ENCODE measurements at regions not wholly inside any gene's neighbourhood (a gene's known extent, or its start where the extent isn't known, plus 50 kb on each side); places are given as distances from the start of the nearest gene placed in this dataset.

- peak; percentile 48 for DNase-seq (ENCODE audit: low spot score)
- Mint-ChIP-seq H3K27ac (peak overlapping the region; percentile 9), H3K9me3 (peaks cover 5% of the 10 kb centered on the region), H3K4me3 (no peak overlapping the region), H3K4me1 (peaks cover 33% of the 10 kb centered on the region), H3K36me3 (peaks cover 2% of the 10 kb centered on the region), H3K27me3 (ENCODE audit: insufficient read depth, low read depth) (peaks cover 9% of the 10 kb centered on the region)
- no peaks in the 10 kb centered on the region for H4K20me1 ChIP-seq (ENCODE audit: low read depth)
- H3K79me2 ChIP-seq (ENCODE audit: low read depth): no peaks in the 10 kb centered on the region
- H3K4me3 ChIP-seq: peak overlapping the region; percentile 38
- H3K9me3 ChIP-seq (ENCODE audit: low read depth): no peaks in the 10 kb centered on the region
- TF ChIP-seq EZH2phosphoT487 (IDR thresholded peaks at IDR 0.05) (no peak), CTCF (IDR thresholded peaks at IDR 0.05) (no peak)
- H3K27me3 ChIP-seq: no peaks in the 10 kb centered on the region
- H3F3A ChIP-seq (ENCODE audit: low read depth): peaks cover 50% of the 10 kb centered on the region
- peaks cover 51% of the 10 kb centered on the region for H3K4me1 ChIP-seq
- H3K27ac ChIP-seq: peak overlapping the region; percentile 91
- no peaks in the 10 kb centered on the region for H3K36me3 ChIP-seq
- H3K4me2 ChIP-seq: peak overlapping the region; percentile 78
- no peak overlapping the region for H3K9ac ChIP-seq
- peak overlapping the region; percentile 36 for H2AFZ ChIP-seq (replicated peaks)
Observed at GRCh38 chr5:17400724-17401469, 97.1 kb upstream of the TAF11L2 start.

GRCh38 chr5:17401470-17402288 is 96.4 kb upstream of the TAF11L2 start:
- H3K79me2 ChIP-seq (ENCODE audit: low read depth): no peaks in the 10 kb centered on the region
- H3K27ac ChIP-seq: peak overlapping the region; percentile 91
- peak overlapping the region; percentile 9 for H3K27ac Mint-ChIP-seq
- no peaks in the 10 kb centered on the region for H3K36me3 Mint-ChIP-seq
- no peaks in the 10 kb centered on the region for H3K27me3 ChIP-seq
- H3K4me2 ChIP-seq: peak overlapping the region; percentile 78
- H3K9me3 ChIP-seq (ENCODE audit: low read depth): no peaks in the 10 kb centered on the region
- no peak overlapping the region for H3K9ac ChIP-seq
- TF ChIP-seq EZH2phosphoT487 (IDR thresholded peaks at IDR 0.05) (no peak), CTCF (IDR thresholded peaks at IDR 0.05) (no peak), EZH2 (IDR thresholded peaks at IDR 0.05) (no peak)
- H3F3A ChIP-seq (ENCODE audit: low read depth): peaks cover 50% of the 10 kb centered on the region
- H3K4me1 ChIP-seq: peaks cover 51% of the 10 kb centered on the region
- H3K9me3 Mint-ChIP-seq: peaks cover 3% of the 10 kb centered on the region
- H2AFZ ChIP-seq (replicated peaks): no peak overlapping the region
- peak; percentile 68 for DNase-seq (ENCODE audit: low spot score)
- peaks cover 33% of the 10 kb centered on the region for H3K4me1 Mint-ChIP-seq
- peak overlapping the region; percentile 51 for H3K4me3 Mint-ChIP-seq
- peaks cover 7% of the 10 kb centered on the region for H3K27me3 Mint-ChIP-seq (ENCODE audit: insufficient read depth, low read depth)
- no peaks in the 10 kb centered on the region for H3K36me3 ChIP-seq
- peak overlapping the region; percentile 38 for H3K4me3 ChIP-seq
- H4K20me1 ChIP-seq (ENCODE audit: low read depth): no peaks in the 10 kb centered on the region

GRCh38 chr5:17402289-17403121 is 95.5 kb upstream of the TAF11L2 start:
- Histone ChIP-seq H3K27ac (peak overlapping the region; percentile 91), H3K4me3 (peak overlapping the region; percentile 38), H3K79me2 (ENCODE audit: low read depth) (no peaks in the 10 kb centered on the region), H3K27me3 (no peaks in the 10 kb centered on the region), H2AFZ (replicated peaks) (no peak overlapping the region), H3K9ac (no peak overlapping the region), H4K20me1 (ENCODE audit: low read depth) (no peaks in the 10 kb centered on the region), H3K36me3 (no peaks in the 10 kb centered on the region), H3K9me3 (ENCODE audit: low read depth) (no peaks in the 10 kb centered on the region), H3K4me1 (peaks cover 51% of the 10 kb centered on the region), H3K4me2 (peak overlapping the region; percentile 78), H3F3A (ENCODE audit: low read depth) (peaks cover 50% of the 10 kb centered on the region)
- peak; percentile 86 for DNase-seq (ENCODE audit: low spot score)
- TF ChIP-seq CTCF (IDR thresholded peaks at IDR 0.05) (no peak), EZH2phosphoT487 (IDR thresholded peaks at IDR 0.05) (no peak), EZH2 (IDR thresholded peaks at IDR 0.05) (no peak)
- Mint-ChIP-seq H3K27me3 (ENCODE audit: insufficient read depth, low read depth) (peaks cover 5% of the 10 kb centered on the region), H3K4me3 (peak overlapping the region; percentile 51), H3K4me1 (peaks cover 33% of the 10 kb centered on the region), H3K36me3 (no peaks in the 10 kb centered on the region), H3K27ac (no peak overlapping the region), H3K9me3 (no peaks in the 10 kb centered on the region)
